ENCODE measurements at regions not wholly inside any gene's neighbourhood (a gene's known extent, or its start where the extent isn't known, plus 50 kb on each side); places are given as distances from the start of the nearest gene placed in this dataset.

- Histone ChIP-seq H3K27ac (ENCODE audit: extremely low read depth, low read depth, low read length) (no peak overlapping the region), H3K9me3 (ENCODE audit: control insufficient read depth, insufficient read depth, low read depth, low read length) (no peaks in the 10 kb centered on the region), H3K4me3 (ENCODE audit: low read depth, low read length) (no peak overlapping the region), H3K36me3 (ENCODE audit: control insufficient read depth in 2 of 2, insufficient read depth in 1 of 2, low read length in 2 of 2) (no peaks in the 10 kb centered on the region), H3K4me1 (ENCODE audit: control insufficient read depth, insufficient read depth, low read length) (no peaks in the 10 kb centered on the region)
- TF ChIP-seq ZNF747 (tag by site-specific recombination; IDR thresholded peaks at IDR 0.05) (no peak), ZBTB21 (tag by site-specific recombination; IDR thresholded peaks at IDR 0.05) (no peak), KLF10 (tag by site-specific recombination; IDR thresholded peaks at IDR 0.05) (no peak), ZNF571 (tag by site-specific recombination; IDR thresholded peaks at IDR 0.05) (no peak), MZF1 (tag by site-specific recombination; IDR thresholded peaks at IDR 0.05; ENCODE audit: borderline replicate concordance) (no peak), ZNF692 (tag by site-specific recombination; IDR thresholded peaks at IDR 0.05) (no peak), ZBTB11 (tag by site-specific recombination; conservative IDR thresholded peaks at IDR 0.05; ENCODE audit: low read depth) (no peak), ZNF133 (tag by site-specific recombination; IDR thresholded peaks at IDR 0.05) (no peak), ZNF785 (tag by site-specific recombination; IDR thresholded peaks at IDR 0.05) (no peak), PRDM4 (tag by site-specific recombination; IDR thresholded peaks at IDR 0.05) (no peak), ZNF830 (tag by site-specific recombination; IDR thresholded peaks at IDR 0.05; ENCODE audit: low read depth) (no peak), ZNF488 (tag by site-specific recombination; IDR thresholded peaks at IDR 0.05) (no peak), HOXD13 (CRISPR knock-in tag; IDR thresholded peaks at IDR 0.05; ENCODE audit: borderline replicate concordance) (no peak), TCF7L2 (IDR thresholded peaks at IDR 0.05; ENCODE audit: borderline replicate concordance, low read depth, low read length) (no peak), KLF8 (tag by site-specific recombination; IDR thresholded peaks at IDR 0.05) (no peak), ZNF398 (tag by site-specific recombination; IDR thresholded peaks at IDR 0.05) (no peak), REPIN1 (tag by site-specific recombination; IDR thresholded peaks at IDR 0.05; ENCODE audit: low read depth) (no peak), KLF9 (tag by site-specific recombination; IDR thresholded peaks at IDR 0.05; ENCODE audit: low read depth) (no peak), REST (tag by site-specific recombination; IDR thresholded peaks at IDR 0.05) (no peak)
- CTCF ChIA-PET: interaction anchor here (0.6 to 0.7 kb wide), 2 partner anchors 48 to 53 kb away, joined by 3 read pairs; no protein-coding TSS in a partner anchor
- POLR2A ChIA-PET: no interaction called here
Observed at GRCh38 chr5:72658761-72659540, 151.7 kb upstream of the ZNF366 start.

All from HEK293 (cell line).